8988T (cell line): ENCODE measurements at regions not wholly inside any gene's neighbourhood (a gene's known extent, or its start where the extent isn't known, plus 50 kb on each side); places are given as distances from the start of the nearest gene placed in this dataset.
"Not testable (repeated sequence)": the region's sequence is repeated elsewhere in the genome, so short reads cannot be mapped to it uniquely, and the experiment has no call there.

Source experiments
- DNase-seq: peaks from one replicate; pipeline ENCODE4 v3.0.0; 2011

DNA sequence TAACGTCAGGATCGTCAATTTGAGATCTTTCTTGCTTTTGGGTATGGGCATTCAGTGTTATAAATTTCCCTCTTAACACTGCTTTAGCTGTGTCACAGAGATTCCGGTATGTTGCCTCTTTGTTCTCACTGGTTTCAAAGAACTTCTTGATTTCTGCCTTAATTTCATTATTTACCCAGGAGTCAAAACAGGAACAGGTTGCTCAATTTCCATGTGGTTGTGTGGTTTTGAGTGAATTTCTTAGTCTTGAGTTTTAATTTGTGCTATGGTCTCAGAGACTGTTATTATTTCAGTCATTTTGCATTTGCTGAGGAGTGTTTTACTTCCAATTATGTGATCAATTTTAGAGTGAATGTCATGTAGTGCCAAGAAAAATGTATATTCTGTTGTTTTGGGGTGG lies 153.1 kb downstream of the PCDH17 start:
- no peak for DNase-seq

GRCh38 chr13:57787058-57787791 lies 155.7 kb downstream of the PCDH17 start:
- DNase-seq = no peak

DNA sequence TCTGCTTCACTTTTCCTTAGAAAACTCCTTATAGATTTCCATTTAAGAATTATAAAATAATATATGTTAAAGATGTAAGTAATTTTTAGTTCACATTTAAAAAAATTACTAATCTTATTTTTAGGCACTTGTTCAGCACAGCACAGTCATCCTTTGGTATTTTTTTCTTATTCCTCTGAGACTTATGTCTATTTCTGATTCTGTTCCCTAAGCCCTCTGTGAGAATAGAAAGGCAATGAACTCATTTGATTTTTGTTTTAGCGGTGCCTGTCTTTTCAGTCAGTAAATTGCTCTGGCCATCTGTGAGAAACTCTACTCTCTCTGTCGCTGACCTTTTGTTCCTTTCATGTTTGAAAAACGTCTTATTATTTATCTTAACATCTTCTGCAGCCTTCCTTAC lies 168.1 kb downstream of the PCDH17 start:
- DNase-seq = no peak

DNA sequence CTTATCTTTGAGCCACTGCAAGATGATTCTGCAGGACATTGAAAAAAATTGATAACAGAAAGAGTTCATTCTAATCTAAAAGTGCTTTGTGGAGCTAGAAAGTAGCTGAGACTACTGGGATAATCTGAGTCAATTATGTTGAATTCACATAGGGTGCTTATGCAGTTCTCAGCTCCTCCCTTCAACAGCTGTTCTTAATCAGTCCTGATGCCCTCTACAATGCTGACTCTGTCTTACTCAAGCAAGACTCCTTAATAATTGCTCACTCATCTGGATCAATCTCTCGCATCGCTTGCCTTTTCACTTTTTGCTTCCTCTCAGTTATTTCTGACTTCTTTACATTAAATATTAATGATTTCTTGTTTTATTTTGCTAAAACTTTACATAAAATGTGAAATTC lies 182.1 kb downstream of the PCDH17 start:
- no peak for DNase-seq

GRCh38 chr13:57815600-57815999 lies 184.1 kb downstream of the PCDH17 start:
- DNase-seq = no peak

DNA sequence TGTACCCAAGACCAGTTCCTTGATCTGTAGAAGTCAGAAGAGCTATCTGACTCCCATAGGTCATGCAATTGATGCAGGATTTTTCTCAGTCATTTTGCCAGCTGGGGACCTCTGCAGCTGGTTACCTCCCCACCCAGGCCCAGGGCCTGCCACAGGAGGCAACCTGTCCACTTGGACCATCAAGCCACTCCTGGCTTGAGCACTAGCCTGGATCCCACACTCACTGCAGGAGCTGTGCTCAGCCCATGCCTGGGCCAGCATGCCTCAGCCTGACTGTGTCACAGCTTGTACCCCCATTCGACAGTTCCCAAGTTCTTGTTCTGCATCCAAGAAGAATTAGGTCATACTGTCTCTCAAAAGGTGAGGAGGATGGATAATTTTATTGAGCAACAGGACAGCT lies 189.4 kb downstream of the PCDH17 start:
- DNase-seq = no peak

- no peak for DNase-seq
Observed at GRCh38 chr13:57823704-57824103, 192.2 kb downstream of the PCDH17 start.

DNA sequence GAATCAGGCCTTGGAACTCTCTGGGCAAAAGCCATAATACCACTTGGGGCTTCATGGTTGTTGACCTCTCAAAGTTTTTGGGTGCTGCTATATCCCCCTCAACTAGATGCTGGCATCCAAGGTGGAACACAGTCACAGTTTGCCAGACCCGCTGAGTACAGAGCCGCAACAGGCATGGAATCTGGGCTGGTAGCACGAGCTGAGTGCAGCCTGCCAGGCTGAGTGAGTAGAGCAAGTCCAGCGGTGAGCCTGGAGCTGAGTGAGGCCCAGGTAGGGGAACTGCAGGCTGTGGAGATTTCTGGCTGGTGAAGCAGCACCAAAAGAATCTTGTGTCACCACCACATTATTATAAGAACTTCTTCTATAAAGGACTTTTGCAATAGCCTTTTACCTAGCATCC lies 192.6 kb downstream of the PCDH17 start:
- no peak for DNase-seq

- DNase-seq = no peak
Observed at GRCh38 chr13:57825066-57825465, 193.5 kb downstream of the PCDH17 start.

DNA sequence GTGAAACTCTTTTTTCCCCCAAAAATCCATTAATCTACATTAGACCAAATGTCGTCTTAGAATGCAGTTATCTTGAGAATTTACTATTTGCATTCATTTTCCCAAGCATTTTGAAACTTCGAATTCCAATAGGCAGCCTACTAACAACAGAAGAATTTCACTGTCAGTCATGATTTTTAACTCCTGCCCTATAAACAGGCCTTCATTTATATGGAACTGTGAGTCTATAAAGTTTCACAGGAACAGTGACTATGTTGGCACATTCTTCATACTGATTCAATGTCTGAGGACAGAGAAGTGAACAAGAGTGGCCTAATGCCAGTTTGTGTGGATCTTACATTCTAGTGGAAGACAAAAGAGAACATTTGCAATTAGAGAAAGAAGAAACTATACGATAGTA lies 198.0 kb downstream of the PCDH17 start:
- DNase-seq = no peak

- no peak for DNase-seq
Observed at GRCh38 chr13:57832187-57832586, 200.6 kb downstream of the PCDH17 start.

DNA sequence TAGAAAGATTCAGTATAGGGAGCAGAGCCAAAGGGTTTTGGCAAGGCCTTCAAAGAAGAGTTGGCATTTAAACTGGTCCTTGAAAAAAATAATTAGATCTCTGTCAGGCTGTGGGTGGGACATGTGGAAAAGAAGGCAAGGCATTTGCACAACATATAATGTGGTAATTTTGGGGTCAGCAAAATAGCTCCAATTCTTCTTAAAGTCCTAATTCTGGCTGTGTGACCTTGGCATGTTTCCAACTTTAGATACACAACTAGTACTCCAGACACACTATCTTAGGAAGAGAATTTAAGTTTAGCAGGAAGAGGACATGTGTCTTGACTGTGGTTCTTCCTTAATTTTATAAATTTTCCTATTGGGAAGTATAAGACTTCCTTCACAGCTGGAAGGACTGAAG lies 206.3 kb downstream of the PCDH17 start:
- no peak for DNase-seq

DNA sequence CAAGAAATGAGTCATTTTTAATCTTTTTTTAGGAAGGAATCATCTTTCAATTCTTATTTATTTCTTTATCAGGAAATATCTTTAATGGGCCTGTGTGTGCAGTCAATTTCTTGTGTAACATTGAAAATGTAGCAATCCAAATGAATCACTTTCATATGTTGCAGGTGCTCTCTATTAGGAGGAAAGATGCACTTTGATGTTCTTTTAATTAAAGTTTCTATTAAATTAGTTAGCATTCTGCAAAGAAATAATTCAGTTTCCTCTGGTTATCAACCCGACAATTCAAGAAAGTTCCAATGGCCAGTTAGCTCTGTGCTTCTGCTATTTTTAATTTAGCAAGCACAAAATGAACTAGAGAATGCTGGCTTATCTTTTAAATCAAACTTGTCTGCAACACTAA lies 212.0 kb downstream of the PCDH17 start:
- DNase-seq = no peak

DNA sequence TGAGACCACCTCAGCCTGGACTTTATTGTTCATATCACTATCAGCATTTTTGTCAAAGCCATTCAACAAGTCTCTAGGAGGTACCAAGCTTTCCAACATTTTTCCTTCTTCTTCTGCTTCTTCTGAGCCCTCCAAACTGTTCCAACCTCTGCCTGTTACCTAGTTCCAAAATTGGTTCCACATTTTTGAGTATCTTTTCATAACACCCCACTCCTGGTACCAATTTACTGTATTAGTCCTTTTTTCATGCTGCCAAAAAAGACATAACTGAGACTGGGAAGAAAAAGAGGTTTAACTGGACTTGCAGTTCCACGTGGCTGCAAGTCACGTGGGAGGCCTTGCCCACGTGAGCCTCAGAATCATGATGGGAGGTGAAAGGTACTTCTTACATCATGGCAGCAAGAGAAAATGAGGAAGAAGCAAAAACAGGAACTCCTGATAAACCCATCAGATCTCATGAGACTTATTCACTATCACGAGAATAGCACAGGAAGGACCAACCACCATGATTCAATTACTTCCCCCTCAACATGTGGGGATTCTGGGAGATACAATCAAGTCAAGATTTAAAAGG lies 215.1 kb downstream of the PCDH17 start:
- no peak for DNase-seq

GRCh38 chr13:57857945-57858344 lies 226.4 kb downstream of the PCDH17 start:
- no peak for DNase-seq

DNA sequence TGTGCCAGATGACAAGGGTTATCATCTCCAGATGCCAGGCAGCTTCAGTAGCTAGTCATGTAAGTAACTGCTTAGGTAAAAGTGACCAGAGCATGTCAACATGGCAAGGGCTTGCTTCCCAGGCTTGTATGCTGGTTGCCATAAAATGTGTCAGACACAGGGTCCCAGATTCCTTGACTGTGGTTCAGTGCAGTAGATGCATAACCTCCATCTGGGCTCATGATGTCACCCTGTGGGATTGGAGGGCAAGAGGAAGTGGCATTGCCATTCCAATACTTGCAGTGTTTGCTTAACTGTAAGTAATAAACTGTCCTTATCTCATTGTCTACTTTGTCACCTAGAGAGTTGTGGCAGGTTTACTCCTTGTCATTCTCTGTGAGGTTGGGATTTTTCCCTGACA lies 226.8 kb downstream of the PCDH17 start:
- DNase-seq = no peak

DNA sequence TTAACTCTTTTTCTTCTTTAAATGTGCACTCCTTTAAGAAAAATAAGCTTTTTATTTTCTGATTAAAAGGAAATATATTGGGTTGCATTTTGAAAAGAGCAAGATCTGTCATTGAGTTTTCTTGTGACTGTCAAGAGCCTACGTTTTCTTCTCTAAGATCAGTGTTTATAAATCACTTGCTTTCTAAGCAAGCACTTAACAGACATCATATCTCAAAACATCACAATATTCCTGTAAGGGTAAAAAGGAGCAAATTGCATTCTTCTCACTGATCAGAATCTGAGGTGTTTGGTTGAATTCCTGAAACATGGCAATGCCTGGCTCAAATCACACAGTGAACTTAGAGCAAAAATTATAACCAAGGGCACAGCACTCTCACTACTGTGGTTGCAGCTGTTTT lies 231.3 kb downstream of the PCDH17 start:
- no peak for DNase-seq

GRCh38 chr13:57865600-57866294 lies 234.2 kb downstream of the PCDH17 start:
- no peak for DNase-seq

GRCh38 chr13:57874530-57874929 lies 243.0 kb downstream of the PCDH17 start:
- no peak for DNase-seq

DNA sequence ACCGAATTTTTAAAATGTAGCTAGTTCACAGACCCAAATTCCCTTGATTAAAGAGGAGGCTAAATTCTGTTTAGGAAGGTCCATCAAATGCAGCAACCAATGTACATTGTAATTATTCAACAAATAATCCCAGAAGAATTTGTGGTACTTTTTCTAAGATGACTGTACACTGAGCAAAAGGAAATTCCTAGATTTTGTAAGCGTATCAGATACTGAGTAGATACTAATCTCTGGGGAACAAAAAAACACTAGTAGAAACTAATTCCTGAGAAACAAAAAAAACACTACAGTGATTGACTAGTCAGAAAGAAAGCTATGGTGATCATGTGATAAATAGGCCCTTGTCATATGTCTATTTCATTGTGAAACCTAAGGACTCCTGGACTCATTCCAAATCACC lies 246.1 kb downstream of the PCDH17 start:
- no peak for DNase-seq

DNA sequence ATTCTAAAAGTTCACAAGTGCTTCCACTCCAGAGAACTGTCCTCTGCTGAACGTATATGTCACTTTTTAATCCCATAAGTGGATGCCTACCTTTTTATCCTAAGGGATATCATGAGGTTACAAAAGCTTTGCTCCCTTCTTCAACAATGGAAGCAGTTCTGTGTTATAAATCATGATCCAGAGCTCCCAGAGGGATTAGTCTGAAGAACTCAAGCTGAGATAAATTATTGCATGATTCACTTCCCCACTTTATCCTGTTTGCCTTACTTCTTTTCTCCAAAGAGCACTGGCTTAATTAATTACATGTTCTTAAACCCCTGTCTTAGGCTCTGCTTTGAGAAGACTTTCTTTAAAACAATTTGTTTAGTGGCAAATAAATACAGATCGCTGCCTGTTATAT lies 246.7 kb downstream of the PCDH17 start:
- no peak for DNase-seq

GRCh38 chr13:57897225-57897624 lies 265.7 kb downstream of the PCDH17 start:
- no peak for DNase-seq

GRCh38 chr13:57899096-57899495 lies 267.6 kb downstream of the PCDH17 start:
- no peak for DNase-seq

- DNase-seq = not testable (repeated sequence)
Observed at GRCh38 chr13:57909833-57910232, 278.3 kb downstream of the PCDH17 start.

GRCh38 chr13:57918086-57918485 lies 286.5 kb downstream of the PCDH17 start:
- DNase-seq = no peak
